ENCODE measurements at regions not wholly inside any gene's neighbourhood (a gene's known extent, or its start where the extent isn't known, plus 50 kb on each side); places are given as distances from the start of the nearest gene placed in this dataset.

DNA sequence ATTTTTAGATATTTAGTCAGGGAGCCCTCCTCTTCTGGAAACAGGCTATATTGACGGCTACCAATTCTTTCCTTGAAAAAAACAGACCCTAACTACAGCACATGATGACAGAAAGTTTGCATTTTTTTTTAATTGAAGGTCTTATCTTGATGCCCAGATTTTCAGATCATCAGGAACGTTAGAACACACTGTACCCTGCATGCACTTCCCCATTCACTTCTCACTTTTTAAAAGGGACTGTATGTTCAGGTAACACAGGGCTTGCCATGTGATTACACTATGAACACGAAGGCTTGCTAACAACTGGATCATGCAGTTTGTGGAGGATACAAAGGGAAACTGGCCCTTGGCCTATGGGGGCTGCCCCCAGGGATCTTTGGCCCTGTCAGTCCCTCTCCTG lies 92.6 kb downstream of the RPS29 start:
- TF ChIP-seq KLF7 (tag by site-specific recombination; IDR thresholded peaks at IDR 0.05; ENCODE audit: borderline replicate concordance) (no peak), ZNF112 (tag by site-specific recombination; IDR thresholded peaks at IDR 0.05) (no peak), BCL11B (tag by site-specific recombination; IDR thresholded peaks at IDR 0.05; ENCODE audit: low read depth) (no peak), REST (tag by site-specific recombination; IDR thresholded peaks at IDR 0.05) (no peak), ZNF350 (tag by site-specific recombination; IDR thresholded peaks at IDR 0.05) (no peak), ZNF558 (tag by site-specific recombination; IDR thresholded peaks at IDR 0.05) (no peak), KLF9 (tag by site-specific recombination; IDR thresholded peaks at IDR 0.05; ENCODE audit: low read depth) (no peak)
- TF ChIP-seq, protein P1, sequence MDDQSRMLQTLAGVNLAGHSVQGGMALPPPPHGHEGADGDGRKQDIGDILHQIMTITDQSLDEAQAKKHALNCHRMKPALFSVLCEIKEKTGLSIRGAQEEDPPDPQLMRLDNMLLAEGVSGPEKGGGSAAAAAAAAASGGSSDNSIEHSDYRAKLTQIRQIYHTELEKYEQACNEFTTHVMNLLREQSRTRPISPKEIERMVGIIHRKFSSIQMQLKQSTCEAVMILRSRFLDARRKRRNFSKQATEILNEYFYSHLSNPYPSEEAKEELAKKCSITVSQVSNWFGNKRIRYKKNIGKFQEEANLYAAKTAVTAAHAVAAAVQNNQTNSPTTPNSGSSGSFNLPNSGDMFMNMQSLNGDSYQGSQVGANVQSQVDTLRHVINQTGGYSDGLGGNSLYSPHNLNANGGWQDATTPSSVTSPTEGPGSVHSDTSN (CRISPR knock-in tag; IDR thresholded peaks at IDR 0.05), result no peak
- TF ChIP-seq, protein P2, sequence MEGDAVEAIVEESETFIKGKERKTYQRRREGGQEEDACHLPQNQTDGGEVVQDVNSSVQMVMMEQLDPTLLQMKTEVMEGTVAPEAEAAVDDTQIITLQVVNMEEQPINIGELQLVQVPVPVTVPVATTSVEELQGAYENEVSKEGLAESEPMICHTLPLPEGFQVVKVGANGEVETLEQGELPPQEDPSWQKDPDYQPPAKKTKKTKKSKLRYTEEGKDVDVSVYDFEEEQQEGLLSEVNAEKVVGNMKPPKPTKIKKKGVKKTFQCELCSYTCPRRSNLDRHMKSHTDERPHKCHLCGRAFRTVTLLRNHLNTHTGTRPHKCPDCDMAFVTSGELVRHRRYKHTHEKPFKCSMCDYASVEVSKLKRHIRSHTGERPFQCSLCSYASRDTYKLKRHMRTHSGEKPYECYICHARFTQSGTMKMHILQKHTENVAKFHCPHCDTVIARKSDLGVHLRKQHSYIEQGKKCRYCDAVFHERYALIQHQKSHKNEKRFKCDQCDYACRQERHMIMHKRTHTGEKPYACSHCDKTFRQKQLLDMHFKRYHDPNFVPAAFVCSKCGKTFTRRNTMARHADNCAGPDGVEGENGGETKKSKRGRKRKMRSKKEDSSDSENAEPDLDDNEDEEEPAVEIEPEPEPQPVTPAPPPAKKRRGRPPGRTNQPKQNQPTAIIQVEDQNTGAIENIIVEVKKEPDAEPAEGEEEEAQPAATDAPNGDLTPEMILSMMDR (tag by site-specific recombination; IDR thresholded peaks at IDR 0.05), result no peak
- TF ChIP-seq, protein P3, sequence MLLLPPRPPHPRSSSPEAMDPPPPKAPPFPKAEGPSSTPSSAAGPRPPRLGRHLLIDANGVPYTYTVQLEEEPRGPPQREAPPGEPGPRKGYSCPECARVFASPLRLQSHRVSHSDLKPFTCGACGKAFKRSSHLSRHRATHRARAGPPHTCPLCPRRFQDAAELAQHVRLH (tag by site-specific recombination; IDR thresholded peaks at IDR 0.05), result no peak
